ENCODE measurements at regions not wholly inside any gene's neighbourhood (a gene's known extent, or its start where the extent isn't known, plus 50 kb on each side); places are given as distances from the start of the nearest gene placed in this dataset.

DNA sequence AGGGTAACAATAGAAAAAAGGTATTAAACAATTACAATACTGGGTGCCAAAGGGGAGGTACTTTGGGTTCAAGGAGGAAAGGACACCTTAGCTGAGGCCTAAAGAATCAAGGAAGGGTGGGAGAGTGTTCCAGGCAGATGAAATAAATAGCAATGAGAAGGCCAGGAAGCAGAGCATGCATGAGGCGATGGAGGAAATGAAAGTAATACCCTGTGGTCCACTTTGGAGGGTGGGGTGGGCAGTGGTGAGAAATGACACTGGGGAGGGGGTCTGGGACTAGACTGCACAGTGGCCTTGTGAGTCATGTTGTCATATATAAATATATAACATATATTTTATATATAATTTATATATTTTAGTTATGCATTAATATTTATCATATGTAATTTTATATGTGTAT lies 55.9 kb downstream of the BHLHE40 start:
- in situ Hi-C loops (cut with MboI; ENCODE audit: low sequenced_read_pairs): no loop called here

DNA sequence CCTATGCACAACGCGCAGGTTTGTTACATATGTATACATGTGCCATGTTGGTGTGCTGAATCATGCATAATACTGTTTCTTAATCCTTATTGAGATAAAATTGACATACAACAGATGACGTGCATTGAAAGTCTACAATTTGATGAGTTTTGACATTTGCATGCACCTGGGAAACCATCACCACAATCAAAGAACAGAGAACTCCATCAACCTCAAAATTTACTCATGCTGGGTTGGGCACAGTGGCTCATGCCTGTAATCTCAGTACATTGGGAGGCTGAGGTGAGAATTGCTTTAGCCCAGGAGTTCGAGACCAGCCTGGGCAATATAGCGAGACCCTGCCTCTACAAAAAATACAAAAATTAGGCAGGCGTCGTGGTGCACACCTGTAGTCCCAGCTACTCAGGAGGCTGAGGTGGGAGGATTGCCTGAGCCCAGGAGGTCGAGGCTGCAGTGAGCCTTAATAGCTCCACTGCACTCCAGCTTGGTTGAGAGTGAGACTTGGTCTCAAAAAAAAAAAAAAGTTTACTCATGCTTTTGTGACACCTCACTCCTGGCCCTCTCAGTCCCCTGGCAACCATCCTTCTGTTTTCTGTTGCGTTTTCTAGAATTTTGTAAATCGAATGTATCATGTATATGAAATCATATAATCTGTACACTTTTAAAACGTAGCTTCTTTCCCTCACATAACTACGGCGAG lies 56.6 kb downstream of the BHLHE40 start:
- in situ Hi-C loops (cut with MboI; ENCODE audit: low sequenced_read_pairs): no loop called here

DNA sequence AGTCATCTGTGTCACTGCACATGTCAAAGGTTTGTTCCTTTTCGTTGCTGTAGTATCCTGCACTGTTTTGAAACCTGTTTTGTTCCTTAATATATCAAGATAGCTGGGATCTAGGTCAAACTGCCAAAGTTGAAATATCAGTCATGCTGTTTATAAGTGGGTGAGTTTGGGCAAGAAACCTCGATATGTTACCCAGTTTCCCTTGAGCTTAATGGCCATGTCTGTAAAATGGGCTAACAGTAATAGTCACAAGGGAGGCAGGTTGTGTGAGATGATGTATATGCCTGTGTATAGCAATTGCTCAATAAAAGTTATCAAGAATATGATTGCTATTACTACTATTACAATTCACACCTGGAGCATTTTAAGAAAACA lies 57.1 kb downstream of the BHLHE40 start:
- in situ Hi-C loops (cut with MboI; ENCODE audit: low sequenced_read_pairs): no loop called here

DNA sequence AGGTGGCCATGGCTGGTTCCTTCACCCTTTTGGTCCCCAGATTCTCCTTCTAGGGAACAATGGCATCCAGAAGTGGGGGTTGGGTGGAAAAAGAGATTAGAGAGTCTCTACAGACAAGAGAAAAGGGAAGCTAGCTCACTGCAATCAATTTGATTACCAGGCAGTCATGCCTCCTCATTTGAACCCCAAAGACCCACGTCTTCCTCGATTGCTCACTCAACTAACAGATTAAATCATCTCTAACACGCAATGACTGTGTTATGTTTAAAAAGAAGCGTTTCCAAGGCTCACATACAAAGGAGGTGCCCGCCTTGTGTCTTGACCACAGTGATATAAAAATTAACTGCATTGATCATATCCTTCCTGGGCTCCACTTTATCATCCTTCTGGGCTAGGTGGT lies 57.6 kb downstream of the BHLHE40 start:
- in situ Hi-C loops (cut with MboI; ENCODE audit: low sequenced_read_pairs): no loop called here

DNA sequence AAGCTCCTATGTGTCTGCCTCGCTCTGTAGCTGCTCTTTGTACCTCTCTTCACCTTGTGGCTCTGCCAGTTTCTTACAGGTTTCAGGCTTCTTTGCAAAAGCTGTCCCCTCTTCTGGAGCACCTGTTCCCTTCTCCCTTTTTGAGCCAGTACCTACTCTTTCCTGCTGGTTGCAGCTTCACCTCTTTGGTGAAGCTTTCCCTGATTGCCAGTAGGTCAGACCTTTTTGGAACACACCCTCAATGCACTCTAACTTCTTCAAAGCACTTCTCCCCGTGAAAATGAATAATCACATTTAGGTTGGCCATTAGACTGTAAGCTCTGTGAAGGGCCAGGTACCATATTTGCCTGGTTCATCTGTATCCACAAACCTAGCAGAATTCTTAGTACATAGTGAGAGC lies 60.3 kb downstream of the BHLHE40 start:
- in situ Hi-C loops (cut with MboI; ENCODE audit: low sequenced_read_pairs): no loop called here

DNA sequence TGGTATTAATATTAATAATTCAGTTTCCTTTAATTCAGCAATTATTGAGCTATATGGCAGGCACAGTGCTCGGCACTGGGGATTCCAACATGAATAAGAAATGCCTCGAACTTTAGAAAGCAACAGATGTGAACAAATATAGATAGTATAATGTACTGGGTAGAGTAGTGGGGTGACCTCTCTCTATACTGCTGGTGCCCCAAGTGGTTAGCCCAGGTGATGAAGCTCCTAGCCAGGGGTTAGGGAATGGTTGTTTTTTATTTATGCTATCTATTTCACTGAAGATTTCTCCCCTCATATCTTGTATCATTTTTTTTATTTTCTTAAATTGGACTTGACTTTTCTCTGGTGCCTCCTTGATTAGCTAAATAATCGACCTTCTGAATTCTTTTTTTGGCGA lies 62.1 kb downstream of the BHLHE40 start:
- in situ Hi-C loops (cut with MboI; ENCODE audit: low sequenced_read_pairs): no loop called here

DNA sequence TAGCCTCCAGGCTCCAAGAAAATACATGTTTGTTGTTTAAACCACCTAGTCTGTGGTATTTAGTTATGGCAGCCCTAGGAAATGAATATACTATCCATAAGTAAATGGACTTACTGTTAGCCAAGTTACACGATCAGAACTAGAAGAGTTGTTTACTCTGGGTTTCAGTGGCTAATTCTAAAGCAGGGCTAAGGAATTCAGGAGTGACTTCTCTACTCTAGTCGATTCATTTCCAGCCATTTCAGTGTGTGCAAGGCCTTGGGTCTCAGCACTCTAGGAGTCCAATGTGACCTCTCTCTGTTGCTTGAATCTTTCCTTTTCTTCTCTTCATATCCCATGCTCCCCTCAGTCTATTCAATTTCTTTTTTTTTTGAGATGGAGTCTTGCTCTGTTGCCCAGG lies 66.7 kb downstream of the BHLHE40 start:
- in situ Hi-C loops (cut with MboI; ENCODE audit: low sequenced_read_pairs): no loop called here

DNA sequence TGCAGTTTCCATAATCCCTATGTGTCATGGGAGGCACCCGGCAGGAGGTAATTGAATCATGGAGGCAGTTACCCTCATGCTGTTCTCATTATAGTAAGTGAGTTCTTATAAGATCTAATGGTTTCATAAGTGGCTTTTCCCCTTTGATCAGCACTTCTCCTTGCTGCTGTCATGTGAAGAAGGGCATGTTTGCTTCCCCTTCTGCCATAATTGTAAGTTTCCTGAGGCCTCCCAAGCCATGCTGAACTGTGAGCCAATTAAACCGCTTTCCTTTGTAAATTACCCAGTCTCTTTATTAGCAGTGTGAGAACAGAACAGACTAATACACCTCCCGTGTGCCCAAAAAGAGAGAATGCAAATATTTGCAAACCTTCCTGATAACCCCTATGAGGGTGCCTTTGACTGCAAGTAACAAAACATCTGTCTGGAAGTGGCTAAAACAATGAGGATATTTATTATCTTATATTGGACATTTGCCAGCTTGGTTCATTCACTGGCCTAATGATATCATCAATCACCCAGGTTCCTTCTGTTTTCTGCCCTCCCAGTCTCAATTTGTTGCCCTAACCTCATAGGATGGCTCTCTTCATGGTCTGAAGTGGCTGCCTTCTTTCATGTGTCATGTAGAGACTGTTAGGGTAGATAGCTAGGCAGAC lies 68.7 kb downstream of the BHLHE40 start:
- in situ Hi-C loops (cut with MboI; ENCODE audit: low sequenced_read_pairs): no loop called here

DNA sequence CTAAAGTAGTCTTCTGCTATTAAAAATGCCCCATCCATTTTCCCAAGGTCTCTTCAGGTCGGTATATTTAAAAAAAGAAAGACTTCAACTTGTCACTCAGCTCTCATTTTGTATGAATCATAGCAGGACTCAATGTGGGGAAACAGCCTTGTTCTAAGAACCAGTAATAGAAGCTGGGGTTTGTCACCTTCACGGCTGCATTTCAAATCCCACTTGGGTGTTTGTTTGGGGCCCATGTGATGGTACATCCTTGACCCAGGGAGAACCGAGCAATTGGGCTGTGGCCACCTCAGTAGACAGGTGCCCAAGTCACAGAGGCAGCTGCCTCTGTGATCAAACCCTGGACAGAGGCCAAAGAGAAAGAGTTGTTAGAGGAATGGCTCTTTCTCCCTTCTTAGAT lies 70.3 kb upstream of the ARL8B start:
- in situ Hi-C loops (cut with MboI; ENCODE audit: low sequenced_read_pairs): loop anchor here (25.0 kb wide), 1 partner anchor 214 kb away; no protein-coding TSS in a partner anchor

DNA sequence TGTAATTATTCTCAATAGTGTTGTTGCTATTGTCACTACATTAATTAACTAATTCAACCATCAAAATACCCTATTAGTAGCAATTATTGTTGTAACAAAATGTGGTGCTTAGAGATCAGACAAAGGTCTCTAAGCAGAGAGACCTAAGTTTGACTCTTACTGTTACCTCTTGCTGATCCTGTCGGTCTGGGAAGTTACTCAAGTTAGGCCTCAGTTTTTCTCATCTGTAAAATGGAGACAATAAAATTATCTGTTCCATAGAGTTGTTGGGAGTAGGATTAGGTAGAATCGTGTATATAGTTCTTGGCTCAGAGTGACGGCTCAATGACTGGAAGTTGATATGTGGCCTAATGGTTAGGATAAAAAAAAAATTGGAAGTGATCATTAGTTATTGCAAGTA lies 69.8 kb upstream of the ARL8B start:
- in situ Hi-C loops (cut with MboI; ENCODE audit: low sequenced_read_pairs): loop anchor here (25.0 kb wide), 1 partner anchor 215 kb away; no protein-coding TSS in a partner anchor

DNA sequence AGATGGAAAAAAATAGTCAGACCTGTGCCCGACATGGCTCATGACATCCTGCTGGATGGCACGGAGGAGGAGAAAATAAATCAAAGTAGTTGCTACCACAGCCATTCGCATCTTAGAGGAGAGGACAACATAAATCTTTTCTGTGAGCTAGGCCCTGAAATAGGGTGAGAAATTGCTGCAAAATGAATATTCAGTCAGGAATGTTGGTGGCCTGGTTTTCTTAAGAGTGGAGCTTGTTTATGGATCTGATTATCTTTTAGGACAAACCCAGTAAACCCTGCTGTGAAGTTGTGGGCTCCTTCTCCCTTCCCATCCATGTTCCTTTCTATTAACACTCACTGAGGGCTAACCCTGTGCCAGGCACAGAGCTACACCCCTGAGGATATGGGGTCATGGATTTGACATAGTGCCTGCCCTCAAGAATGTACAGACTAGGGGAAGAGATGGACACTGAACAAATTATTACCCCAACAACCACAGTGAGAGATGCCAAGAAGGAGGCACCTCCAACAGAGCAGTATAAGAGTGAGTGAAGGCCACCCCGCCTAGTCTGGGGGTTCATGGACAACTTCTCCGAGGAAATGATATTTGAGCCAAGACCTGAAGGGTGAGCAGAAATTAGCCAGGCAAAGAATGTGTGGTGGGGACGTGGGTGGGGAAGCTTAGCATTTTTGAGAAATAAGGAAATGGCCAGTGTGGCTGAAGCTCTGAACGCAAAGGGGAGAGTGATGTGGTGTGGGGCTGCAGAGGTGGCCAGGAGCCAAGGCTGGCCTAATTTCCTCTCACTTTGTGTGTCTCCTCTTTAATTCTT lies 68.9 kb upstream of the ARL8B start:
- in situ Hi-C loops (cut with MboI; ENCODE audit: low sequenced_read_pairs): loop anchor here (25.0 kb wide), 1 partner anchor 216 kb away; no protein-coding TSS in a partner anchor

DNA sequence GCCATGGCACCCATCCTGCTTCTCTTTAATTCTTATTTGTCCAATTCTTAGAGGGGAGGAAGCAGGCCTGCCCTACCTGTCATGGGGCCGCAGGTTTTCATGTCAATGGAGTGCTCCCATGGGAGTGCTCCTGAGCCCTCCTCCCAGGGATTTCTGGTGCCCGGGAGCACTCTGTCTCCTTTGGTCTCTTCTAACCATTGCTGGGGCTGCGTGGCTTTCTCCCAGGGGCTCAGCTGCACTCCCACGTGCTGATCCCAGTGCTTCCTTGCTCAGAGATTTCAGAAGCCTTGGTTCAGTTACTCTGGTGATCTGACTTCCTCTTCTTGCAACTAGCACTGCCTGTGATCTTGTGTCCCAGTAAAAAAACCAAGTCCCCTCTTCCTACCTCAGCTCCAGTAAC lies 68.0 kb upstream of the ARL8B start:
- in situ Hi-C loops (cut with MboI; ENCODE audit: low sequenced_read_pairs): loop anchor here (25.0 kb wide), 1 partner anchor 217 kb away; no protein-coding TSS in a partner anchor

DNA sequence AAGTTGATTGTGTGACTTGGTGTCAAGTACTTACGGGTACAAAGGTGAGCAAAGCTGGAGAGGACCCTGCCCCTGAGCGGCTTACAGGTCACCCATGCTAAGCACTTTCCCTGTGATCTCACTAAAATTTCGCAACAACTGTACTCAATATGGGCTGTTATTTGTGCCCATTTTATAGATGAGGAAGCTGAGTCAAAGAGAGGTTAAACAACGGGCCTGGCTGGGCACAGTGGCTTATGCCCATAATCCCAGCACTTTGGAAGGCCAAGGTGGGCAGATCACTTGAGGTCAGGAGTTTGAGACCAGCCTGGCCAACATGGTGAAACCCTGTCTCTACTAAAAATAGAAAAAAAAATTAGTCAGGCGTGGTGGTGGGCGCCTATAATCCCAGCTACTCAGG lies 67.5 kb upstream of the ARL8B start:
- in situ Hi-C loops (cut with MboI; ENCODE audit: low sequenced_read_pairs): loop anchor here (25.0 kb wide), 1 partner anchor 217 kb away; no protein-coding TSS in a partner anchor

DNA sequence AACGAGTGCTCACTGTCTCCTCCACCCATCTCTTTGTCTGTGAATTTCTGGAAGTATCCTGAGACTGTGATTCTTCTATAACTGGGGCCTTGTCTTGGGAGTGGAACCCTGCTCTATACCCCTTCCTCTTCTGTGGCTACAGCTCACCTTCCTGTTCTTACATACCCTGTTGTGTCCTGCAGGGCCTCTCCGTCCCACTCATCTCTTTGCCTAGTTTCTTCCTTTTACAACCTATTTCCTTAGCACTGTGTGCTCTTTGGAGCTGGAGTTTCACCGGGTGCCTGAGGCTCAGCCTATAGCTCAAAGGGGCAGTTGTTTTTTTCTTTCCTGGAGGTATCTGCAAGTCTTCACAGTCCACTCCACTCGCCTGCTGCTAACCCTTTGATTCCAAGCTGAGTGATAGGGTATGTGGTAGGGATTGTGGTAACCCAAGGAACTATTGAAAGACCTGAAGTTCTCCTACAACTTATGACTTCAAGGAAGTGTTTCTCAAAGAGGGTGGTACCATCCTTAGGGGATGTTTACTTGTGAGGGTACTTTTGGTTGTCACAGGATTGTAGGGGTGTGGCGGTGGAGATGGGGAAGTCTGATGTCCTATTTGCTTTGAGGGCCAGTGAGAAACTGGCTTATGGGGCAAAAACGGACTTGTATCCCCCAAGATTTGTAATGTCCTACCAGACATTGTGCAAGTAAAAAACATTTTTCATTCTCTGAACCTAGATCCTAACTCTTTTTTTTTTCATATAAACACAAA lies 66.6 kb upstream of the ARL8B start:
- in situ Hi-C loops (cut with MboI; ENCODE audit: low sequenced_read_pairs): loop anchor here (25.0 kb wide), 1 partner anchor 218 kb away; no protein-coding TSS in a partner anchor

DNA sequence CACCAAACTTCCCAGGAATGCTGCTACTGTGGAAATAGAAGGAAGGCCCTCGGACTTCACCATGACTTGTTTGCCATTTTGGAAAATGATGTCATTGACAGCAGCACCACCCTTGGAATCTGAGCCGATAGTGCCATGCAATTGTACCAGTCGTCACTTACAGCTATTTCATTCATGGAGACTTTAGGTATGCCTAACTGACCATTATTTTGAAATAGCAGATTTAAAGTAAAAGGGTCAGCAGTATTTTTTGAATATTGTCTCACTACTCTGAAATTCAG lies 66.0 kb upstream of the ARL8B start:
- in situ Hi-C loops (cut with MboI; ENCODE audit: low sequenced_read_pairs): loop anchor here (25.0 kb wide), 1 partner anchor 219 kb away; no protein-coding TSS in a partner anchor

DNA sequence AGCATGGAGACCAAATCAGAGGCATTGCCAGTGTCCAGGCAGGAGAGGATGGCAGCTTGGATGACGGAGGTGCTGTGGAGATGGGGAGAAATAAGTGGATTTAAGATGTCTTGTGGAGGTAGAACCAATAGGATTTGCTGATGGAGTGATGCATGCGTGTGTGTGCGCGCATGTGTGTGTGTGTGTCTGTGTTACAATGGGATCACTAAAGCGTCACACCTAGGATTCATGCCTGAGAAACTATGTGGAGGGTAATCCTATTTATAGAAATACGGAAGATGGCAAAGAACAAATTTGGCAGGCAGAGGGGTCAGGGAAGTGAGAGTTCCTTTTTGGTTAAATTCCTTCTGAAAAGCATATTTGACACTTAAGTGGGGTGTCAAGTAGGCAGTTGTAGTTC lies 64.8 kb upstream of the ARL8B start:
- in situ Hi-C loops (cut with MboI; ENCODE audit: low sequenced_read_pairs): loop anchor here (25.0 kb wide), 1 partner anchor 220 kb away; no protein-coding TSS in a partner anchor

DNA sequence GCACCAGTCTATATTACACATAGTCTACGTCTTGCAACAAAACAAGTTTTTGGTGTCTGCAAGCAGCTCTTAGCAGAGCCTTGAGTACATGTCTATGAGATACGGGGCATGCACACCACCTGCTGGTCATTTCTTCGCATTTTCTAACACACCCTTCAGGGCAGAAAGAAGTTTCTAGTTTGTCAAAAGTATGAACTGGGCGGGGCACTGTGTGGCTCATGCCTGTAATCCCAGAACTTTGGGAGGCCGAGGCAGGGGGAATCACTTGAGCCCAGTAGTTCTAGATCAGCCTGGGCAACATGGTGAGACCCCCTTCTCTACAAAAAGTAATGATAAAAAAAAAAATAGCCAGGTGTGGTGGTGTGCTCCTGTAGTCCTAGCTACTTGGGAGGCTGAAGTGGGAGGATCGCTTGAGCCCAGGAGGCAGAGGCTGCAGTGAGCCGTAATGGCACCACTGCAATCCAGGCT lies 64.2 kb upstream of the ARL8B start:
- in situ Hi-C loops (cut with MboI; ENCODE audit: low sequenced_read_pairs): loop anchor here (25.0 kb wide), 1 partner anchor 221 kb away; no protein-coding TSS in a partner anchor

DNA sequence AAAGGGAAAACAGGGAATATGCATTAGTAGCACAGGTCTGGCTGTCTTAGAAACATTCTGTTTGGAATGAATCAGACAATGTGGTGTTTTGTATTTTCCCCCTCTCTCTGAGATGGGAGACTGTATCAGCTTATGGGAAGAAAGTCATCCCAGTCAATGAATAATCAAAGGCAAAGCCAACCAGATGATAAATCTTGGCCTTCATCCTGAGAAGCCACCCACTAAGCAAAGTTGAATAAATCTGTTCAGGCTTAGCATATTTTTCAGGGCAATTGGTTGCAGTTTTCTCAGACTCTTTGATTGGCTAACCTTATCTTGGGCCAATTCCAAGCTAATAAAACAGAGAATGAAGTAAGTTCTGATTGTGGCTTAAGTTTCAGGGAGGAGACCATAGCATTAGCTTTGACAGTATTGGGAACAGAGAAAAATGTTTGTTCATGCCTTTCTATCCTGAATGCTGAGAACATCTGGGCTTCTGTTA lies 63.6 kb upstream of the ARL8B start:
- in situ Hi-C loops (cut with MboI; ENCODE audit: low sequenced_read_pairs): loop anchor here (25.0 kb wide), 1 partner anchor 221 kb away; no protein-coding TSS in a partner anchor

DNA sequence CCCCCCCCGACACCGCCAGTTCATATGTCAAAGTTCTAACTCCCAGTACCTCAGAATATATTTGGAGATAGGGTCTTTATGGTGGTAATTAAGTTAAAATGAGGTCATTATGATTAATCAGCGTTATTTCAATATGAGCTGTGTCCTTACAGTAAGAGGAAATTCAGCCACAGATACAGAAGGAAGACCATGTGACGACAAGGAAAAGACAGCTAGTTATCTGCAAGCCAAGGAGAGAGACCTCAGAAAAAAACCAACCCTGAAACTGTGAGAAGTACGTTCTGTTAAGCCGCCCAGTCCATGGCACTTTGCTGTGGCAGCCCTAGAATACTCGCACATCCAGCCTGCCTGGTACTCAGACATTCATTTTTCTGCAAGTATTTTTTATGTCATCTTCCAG lies 62.3 kb upstream of the ARL8B start:
- in situ Hi-C loops (cut with MboI; ENCODE audit: low sequenced_read_pairs): loop anchor here (10.0 to 25.0 kb wide), 2 partner anchors 222 to 345 kb away; no protein-coding TSS in a partner anchor

DNA sequence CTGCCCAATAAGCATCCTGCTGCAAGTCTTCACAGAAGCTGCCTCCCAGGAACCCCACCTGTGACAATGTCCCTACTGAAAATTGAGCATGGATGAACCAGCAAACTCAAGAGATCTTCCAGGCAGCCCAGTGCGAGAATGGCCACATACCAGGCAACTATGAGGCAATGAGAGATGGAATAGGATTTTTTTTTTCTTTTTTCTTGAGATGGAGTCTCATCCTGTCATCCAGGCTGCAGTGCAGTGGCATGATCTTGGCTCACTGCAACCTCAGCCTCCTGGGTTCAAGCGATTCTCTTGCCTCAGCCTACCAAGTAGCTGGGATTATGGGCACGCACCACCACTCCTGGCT lies 60.9 kb upstream of the ARL8B start:
- in situ Hi-C loops (cut with MboI; ENCODE audit: low sequenced_read_pairs): loop anchor here (10.0 to 25.0 kb wide), 2 partner anchors 224 to 346 kb away; no protein-coding TSS in a partner anchor
